Muscle of back (tissue), 3 donors: ENCODE measurements at regions not wholly inside any gene's neighbourhood (a gene's known extent, or its start where the extent isn't known, plus 50 kb on each side); places are given as distances from the start of the nearest gene placed in this dataset.
A peak's percentile ranks its signal among the peaks of the same experiment; 100 is the strongest.

Experiments
- DNase-seq, 3 donors: peaks; one replicate each; pipeline versions ENCODE4 v3.0.0 to v3.0.0-alpha.2; 2013

GRCh38 chr5:2334719-2335118 is 416.8 kb downstream of the IRX2 start:
- DNase-seq, result no peak

- DNase-seq, result no peak
Observed at GRCh38 chr5:2333291-2333690, 418.2 kb downstream of the IRX2 start.

DNA sequence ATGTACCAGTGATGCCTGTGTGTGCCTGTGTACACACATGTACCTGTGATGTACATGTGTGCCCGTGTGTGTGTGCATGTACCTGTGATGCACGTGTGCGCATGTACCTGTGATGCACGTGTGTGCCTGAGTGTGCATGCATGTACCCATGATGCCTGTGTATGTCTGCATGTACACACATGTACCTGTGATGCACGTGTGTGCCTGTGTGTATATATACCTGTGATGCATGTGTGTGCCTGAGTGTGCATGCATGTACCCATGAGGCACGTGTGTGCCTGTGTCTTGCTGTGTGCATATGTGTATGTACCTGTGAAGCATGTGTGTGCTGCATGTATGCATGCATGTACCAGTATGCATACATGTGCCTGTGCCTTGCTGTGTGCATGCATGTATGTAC is 419.0 kb downstream of the IRX2 start:
- no peak for DNase-seq

GRCh38 chr5:2330325-2331130 is 420.9 kb downstream of the IRX2 start:
- no peak for DNase-seq

DNA sequence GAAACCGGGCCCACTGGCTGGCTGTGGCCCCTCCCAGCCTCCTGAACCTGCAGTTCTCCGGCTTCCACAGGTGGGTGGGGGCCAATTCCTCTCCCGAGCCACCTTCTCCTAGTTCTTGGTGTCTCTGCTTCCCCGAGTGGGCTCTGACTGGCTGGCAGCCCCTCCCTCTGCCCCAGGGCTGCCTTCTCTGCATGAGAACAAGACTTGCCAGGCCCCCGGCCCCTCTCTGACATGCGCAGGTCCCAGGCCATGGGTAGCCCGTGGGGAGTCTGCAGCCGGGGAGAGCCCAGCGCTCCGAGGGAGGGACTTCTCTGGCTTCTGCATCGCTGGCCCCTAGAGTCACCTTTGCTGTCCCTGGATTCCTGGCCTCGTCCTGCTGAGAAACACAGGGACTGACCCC is 421.7 kb downstream of the IRX2 start:
- DNase-seq, result no peak

DNA sequence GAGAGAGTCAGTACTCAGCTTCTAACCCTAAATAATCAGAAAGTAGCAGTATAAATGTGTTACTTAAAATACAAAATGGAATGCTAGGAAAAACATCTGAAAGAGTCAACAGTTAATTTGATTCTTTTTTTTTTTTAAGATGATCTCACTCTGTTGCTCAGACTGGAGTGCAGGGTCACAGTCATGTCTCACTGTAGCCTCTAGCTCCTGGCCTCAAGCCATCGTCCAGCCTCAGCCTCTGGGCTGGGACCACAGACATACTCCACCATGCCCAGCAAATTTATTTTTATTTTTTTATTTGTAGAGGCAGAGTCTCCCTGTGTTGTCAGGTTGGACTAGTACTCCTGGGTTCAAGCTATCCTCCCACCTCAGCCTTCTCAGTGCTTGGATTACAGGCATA is 424.9 kb downstream of the IRX2 start:
- peak in 2 of 3 donors; percentile 16 to 36 for DNase-seq

DNA sequence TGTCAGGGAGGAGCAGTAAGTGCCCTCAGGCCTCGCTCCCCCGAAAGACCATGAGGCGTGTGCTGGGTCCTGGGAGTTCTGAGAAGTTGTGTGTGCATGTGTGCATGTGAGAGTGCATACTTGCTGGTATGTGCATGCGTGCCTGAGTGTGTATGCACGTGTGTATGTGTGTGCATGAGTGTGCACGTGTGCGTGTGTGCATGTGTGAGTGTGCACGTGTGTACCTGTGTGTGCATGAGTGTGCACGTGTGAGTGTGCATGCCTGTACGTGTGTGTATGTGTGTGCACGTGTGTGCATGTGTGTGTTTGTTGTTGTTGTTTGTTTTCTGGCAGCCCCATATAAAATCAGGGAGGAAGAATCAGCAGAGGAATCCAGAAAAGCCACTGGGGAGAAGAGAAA is 426.7 kb downstream of the IRX2 start:
- DNase-seq, result no peak

DNA sequence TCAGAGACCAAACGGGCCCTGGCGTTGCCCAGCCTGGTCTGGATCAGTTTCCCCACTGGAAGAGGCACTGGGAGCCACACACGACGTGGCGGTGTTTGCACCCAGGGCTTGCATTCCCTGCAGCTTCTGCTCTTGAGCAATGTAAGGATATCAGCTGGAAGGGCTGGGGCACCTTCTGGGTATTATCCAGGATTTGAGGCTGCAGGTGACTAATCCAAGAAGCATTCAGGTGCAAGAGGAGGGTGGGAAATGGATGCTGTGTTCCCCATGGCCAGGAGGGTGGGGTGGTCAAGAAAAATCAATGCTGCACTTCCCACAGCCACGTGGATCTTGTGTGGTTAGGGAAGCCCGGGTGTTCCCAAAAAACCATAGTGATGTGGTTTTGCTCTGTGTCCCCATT is 430.9 kb downstream of the IRX2 start:
- DNase-seq, result no peak

DNA sequence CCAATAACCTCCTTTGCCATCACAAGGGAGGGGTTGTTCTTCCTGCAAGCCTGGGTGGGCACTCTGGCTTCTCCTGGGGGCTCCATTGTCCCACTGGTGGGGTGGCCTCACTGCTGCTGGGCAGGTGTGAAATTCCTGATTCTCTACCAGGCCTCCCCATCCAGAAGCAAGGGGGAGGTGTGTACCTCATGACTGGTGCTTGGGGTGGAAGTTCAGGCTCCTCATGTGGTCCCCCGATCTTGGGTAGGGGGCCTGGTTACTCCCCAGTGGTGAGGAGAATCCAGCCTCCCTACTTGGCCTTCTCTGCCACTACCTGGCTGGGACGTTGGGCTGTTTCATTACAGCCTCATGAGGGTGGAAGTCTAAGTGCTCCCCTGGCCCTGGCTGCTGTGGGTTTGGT is 433.9 kb downstream of the IRX2 start:
- no peak for DNase-seq

DNA sequence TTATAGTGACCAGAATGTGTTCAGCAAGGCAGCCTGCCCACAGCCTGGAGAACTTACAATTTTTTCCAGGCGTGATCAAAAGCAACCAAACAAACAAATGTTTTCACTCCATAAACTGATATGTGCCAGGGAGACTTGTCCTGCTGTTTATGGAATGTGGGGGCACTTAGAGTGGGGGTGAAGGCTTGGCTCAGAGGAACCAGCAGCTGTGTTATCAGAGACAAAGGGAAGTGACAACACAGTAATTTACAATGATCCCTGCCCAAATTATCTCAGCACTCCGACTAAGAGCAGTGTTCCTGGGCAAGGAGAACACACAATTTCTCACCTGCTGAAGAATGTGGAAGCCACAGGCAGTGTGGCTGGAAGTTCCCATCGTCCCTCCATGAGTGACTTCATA is 429.1 kb upstream of the IRX4 start:
- DNase-seq, result no peak

DNA sequence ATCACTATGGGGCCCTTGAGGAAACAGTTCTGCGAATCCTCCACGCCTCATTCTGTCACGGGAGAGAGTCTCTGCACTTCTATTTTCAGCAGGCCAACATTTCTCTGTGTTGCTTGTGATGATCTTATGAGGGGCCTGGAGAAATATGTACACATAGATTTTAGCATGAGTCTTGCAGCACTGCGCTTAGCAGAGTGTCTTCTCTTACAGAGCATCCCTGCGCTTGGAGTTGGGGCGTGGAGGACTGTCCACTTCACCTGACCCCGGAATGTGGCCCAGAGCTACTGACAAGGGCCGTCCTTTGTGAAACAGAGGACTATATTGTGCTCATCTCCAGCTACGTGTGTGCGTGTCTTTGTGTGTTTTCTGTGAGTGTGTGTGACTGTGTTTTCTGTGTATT is 428.2 kb upstream of the IRX4 start:
- DNase-seq, result no peak

DNA sequence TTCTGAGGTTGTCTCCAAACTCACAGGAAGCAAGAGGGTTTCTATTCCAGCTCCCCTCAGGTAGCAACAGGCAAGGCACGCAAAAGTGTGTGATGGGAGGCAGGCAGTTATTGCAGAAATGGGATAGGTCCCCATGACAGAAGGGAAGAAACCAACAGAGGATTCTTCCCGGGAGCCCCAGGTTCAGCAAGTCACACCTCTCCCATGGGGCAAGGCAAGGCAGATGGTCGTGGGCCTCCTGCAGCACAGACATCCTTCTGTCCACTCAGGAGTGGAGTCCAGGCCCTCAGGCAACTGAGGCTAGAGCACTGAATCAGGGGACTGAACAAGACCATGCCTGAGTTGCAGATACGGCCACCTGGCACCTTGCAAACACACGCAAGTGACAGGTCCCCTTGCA is 424.9 kb upstream of the IRX4 start:
- DNase-seq, result no peak

DNA sequence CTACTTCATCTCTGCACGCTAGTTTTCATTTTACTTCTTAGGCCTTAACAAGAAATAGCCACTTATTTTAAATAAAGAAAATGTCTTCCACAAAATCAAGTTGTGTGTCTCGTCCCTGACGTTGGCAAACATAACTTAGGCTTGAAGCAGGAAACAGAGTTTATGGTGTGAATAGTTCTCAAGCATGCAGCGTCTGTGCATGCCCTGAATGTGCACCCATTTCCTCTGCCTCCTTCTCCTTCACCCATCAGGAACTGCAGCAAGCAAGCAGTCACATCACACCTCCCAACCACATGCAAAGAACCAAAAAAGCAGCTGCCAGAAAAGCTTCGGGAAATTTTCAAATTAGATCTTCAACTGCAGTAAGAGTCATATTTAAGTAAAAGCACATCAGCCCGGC is 424.0 kb upstream of the IRX4 start:
- no peak for DNase-seq

GRCh38 chr5:2303431-2304100 is 420.8 kb upstream of the IRX4 start:
- no peak for DNase-seq

DNA sequence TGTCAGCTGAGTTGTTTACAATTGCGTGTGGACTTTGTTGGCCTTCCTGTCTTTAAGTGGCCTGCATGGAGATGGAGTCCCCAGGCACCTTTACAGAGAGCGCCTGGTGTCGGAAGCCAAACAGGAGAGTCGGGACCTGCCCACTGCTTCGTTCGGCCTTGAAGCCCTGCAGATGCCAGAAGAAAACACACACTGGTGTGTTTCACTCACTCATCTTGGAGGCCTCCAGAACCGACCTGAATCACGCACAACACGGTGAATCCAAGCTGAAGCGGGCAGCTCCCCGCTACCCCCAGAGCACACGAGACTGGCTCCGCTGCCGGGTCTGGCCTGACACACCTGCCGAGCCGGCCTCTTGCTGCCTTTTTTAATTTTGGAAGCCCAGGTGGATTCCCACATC is 419.4 kb upstream of the IRX4 start:
- DNase-seq, result no peak

- DNase-seq, result no peak
Observed at GRCh38 chr5:2300861-2301574, 418.3 kb upstream of the IRX4 start.

- DNase-seq, result no peak
Observed at GRCh38 chr5:2300421-2300820, 417.7 kb upstream of the IRX4 start.

- no peak for DNase-seq
Observed at GRCh38 chr5:2299388-2300220, 416.9 kb upstream of the IRX4 start.

DNA sequence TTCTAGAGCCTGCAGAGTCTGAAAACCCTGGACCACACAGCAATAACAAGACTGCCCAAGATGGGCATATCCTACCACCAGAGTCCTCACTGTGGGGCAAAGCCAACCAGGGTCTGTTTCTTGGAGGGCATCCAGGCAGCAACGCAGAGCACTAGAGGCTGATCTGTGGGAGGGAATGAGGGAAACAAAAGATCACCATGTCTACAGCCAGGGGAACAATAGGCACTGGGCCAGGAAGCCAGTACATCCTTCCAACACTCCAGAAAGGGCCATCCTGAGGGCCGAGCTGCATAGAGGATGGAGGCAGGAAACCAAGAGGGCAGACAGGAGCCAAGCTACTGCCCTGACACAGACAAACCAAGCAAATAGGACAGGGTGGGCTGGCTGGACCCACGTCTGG is 416.1 kb upstream of the IRX4 start:
- DNase-seq, result peak in 2 of 3 donors; percentile 14 to 55

- no peak for DNase-seq
Observed at GRCh38 chr5:2297991-2298390, 415.3 kb upstream of the IRX4 start.

- DNase-seq, result no peak
Observed at GRCh38 chr5:2295476-2295875, 412.8 kb upstream of the IRX4 start.

DNA sequence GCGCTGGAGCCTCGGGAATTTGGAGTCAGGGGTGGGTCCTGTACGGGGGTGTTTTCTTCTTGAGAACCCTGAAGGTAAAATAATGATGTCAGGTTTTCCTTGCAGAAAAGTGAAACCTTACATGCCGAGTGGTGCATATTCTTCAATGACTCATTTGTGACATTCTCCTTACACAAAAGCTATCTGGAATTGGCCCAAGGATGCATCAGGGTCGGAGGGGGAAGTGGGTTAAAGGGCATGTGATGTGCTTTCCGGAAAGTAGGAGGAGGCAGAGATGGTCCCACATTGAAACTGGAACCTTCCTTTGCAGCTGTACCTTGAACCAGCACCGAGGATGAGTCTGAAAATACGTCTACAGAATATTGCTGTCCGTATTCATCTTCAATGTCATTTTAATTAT is 411.2 kb upstream of the IRX4 start:
- no peak for DNase-seq
